ENCODE measurements at regions not wholly inside any gene's neighbourhood (a gene's known extent, or its start where the extent isn't known, plus 50 kb on each side); places are given as distances from the start of the nearest gene placed in this dataset.

DNA sequence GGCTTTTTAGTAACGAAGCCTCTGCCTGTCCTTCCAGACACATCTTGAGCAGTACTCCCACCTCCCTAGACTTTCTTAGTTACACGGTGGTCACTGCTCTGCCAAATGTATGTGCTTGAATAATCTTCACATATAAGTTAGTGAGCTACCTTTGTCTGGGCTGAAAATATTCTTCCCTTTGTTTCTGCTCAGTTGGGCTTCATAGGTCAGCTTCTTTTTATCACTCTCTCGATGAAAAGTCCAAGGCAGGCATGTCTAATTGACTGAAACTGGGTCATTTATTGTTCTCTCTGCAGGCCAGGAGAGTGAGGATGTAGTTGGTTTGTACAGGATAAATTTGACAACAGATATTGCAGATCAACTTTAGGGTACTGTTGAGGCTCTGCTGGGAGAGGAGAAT lies 636.7 kb upstream of the IGFBP3 start:
- no peaks in the 10 kb centered on the region for H3K27me3 ChIP-seq (replicated peaks in 1 of 4; ENCODE audit: control insufficient read depth in 3 of 4, extremely low read depth in 1 of 4, insufficient read depth in 3 of 4, low read length in 3 of 4)
- ChIA-PET CTCF (ENCODE audit: partially characterized antibody) (interaction anchor here (0.7 kb wide), 1 partner anchor 620 kb away, joined by 3 read pairs; no protein-coding TSS in a partner anchor), POLR2A (ENCODE audit: partially characterized antibody) (interaction anchor here (0.6 kb wide), 1 partner anchor 18 kb away, joined by 3 read pairs; no protein-coding TSS in a partner anchor)
- no peak overlapping the region for H3K4ac ChIP-seq (replicated peaks; ENCODE audit: insufficient read length, low read depth, low read length)
- no peak overlapping the region for H3K23ac ChIP-seq (ENCODE audit: insufficient read length)
- H2AFZ ChIP-seq (ENCODE audit: low read length) = no peak overlapping the region
- H4K20me1 ChIP-seq (replicated peaks in 1 of 2; ENCODE audit: control insufficient read depth in 1 of 2, insufficient read depth in 2 of 2, low read length in 2 of 2) = no peaks in the 10 kb centered on the region
- H3K18ac ChIP-seq (ENCODE audit: extremely low read depth, low read length) = no peak overlapping the region
- H4K5ac ChIP-seq (ENCODE audit: insufficient read length, low read depth, low read length) = no peak overlapping the region
- H3K9me3 ChIP-seq (ENCODE audit: insufficient read depth in 2 of 2, low read depth in 1 of 2, low read length in 1 of 2) = no peaks in the 10 kb centered on the region
- H4K91ac ChIP-seq (replicated peaks; ENCODE audit: insufficient read length, low read length) = no peak overlapping the region
- no peak overlapping the region for H2BK5ac ChIP-seq (ENCODE audit: low read depth, low read length)
- no peak overlapping the region for H3K4me3 ChIP-seq (ENCODE audit: extremely low read depth in 1 of 4, insufficient read depth in 2 of 4, low read depth in 3 of 4, low read length in 4 of 4)
- 92% methylated on average over 3 of the region's 3 CpGs; no CpG with 5 or more reads in 1 of the 2 experiments for WGBS, 2 experiments (ENCODE audit: extremely low coverage in 1 of 2, insufficient coverage in 1 of 2, insufficient read length in 1 of 2, insufficient replicate concordance in 2 of 2, low coverage in 1 of 2, low lambda C conversion rate in 2 of 2, missing lambda C conversion rate in 1 of 2)
- TF ChIP-seq SUZ12 (IDR thresholded peaks at IDR 0.05; ENCODE audit: low read length) (no peak), BCL11A (IDR thresholded peaks at IDR 0.05; ENCODE audit: low read depth in 2 of 2, low read length in 2 of 2) (no peak), SIN3A (conservative IDR thresholded peaks at IDR 0.05 in 1 of 2, IDR thresholded peaks at IDR 0.05 in 1 of 2; ENCODE audit: low read depth in 1 of 2, low read length in 2 of 2) (no peak), KDM1A (IDR thresholded peaks at IDR 0.05; ENCODE audit: borderline replicate concordance, low read length) (no peak), PHF8 (conservative IDR thresholded peaks at IDR 0.05; ENCODE audit: low read depth, low read length) (no peak), SP2 (IDR thresholded peaks at IDR 0.05; ENCODE audit: low read length) (no peak), SRF (IDR thresholded peaks at IDR 0.05; ENCODE audit: low read depth, low read length) (no peak)
- TF ChIP-seq, protein P1, sequence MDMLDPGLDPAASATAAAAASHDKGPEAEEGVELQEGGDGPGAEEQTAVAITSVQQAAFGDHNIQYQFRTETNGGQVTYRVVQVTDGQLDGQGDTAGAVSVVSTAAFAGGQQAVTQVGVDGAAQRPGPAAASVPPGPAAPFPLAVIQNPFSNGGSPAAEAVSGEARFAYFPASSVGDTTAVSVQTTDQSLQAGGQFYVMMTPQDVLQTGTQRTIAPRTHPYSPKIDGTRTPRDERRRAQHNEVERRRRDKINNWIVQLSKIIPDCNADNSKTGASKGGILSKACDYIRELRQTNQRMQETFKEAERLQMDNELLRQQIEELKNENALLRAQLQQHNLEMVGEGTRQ (IDR thresholded peaks at IDR 0.05; ENCODE audit: low read length) = no peak
- no peaks in the 10 kb centered on the region for H3K79me1 ChIP-seq (ENCODE audit: low read depth, low read length)
- H3K23me2 ChIP-seq (ENCODE audit: low read depth, low read length) = no peaks in the 10 kb centered on the region
- H2BK12ac ChIP-seq (ENCODE audit: low read depth, low read length) = no peak overlapping the region
- no peak overlapping the region for H3K27ac ChIP-seq (ENCODE audit: low read depth, low read length)
- H4K8ac ChIP-seq (ENCODE audit: extremely low read depth, insufficient read depth, low read length) = no peak overlapping the region
- FAIRE-seq = no peak
- no peak overlapping the region for H3K56ac ChIP-seq (replicated peaks; ENCODE audit: insufficient read length, low read depth, low read length)
- H2AK5ac ChIP-seq (ENCODE audit: low read depth, low read length) = no peak overlapping the region
- H3K79me2 ChIP-seq (ENCODE audit: control insufficient read depth in 1 of 2, insufficient read depth in 2 of 2, low read length in 2 of 2) = no peaks in the 10 kb centered on the region
- no peak overlapping the region for H2BK20ac ChIP-seq (ENCODE audit: low read length)
- no peaks in the 10 kb centered on the region for H3K4me1 ChIP-seq (replicated peaks in 1 of 4; ENCODE audit: control insufficient read depth in 3 of 4, insufficient read depth in 4 of 4, low read length in 3 of 4)
- no peaks in the 10 kb centered on the region for H3K36me3 ChIP-seq (ENCODE audit: control insufficient read depth in 2 of 4, insufficient read depth in 4 of 4, low read length in 3 of 4)
- no peak overlapping the region for H2BK15ac ChIP-seq (ENCODE audit: low read length)
- H3K9ac ChIP-seq (replicated peaks in 1 of 4; ENCODE audit: extremely low read depth in 1 of 4, low read depth in 3 of 4, low read length in 3 of 4) = no peak overlapping the region
- H2BK120ac ChIP-seq (replicated peaks; ENCODE audit: low read depth, low read length) = no peak overlapping the region
- H3K4me2 ChIP-seq (ENCODE audit: insufficient read depth in 1 of 2, low read depth in 2 of 2, low read length in 2 of 2) = no peak overlapping the region
- no peak for DNase-seq (ENCODE audit: low read depth in 1 of 2, low spot score in 2 of 2)
- no peak overlapping the region for H3K14ac ChIP-seq (ENCODE audit: insufficient read length)

Data from H1 (cell line).